ENCODE measurements at regions not wholly inside any gene's neighbourhood (a gene's known extent, or its start where the extent isn't known, plus 50 kb on each side); places are given as distances from the start of the nearest gene placed in this dataset.

DNA sequence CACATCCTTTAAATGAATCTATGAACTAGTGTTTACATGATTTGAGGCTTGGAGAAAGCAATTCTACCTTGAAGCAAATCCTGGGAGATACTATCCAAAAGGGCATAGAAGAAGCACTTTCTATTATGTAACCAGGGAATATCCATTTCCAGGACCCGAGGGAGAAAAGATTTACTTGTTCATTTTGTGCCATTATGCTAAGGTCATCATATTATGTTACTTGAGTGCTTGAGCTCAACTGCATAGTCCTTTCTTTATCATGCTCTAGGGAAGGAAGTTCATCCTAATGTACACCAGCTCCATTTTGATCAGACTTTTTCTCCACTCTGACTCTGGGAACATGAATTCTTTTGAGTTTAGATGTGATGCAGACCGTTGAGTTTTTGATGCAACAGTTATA is 188.6 kb upstream of the SNX7 start:
- no peaks in the 10 kb centered on the region for H3K4me1 ChIP-seq (ENCODE audit: control insufficient read depth, insufficient read depth, low read length)
- H3K4me3 ChIP-seq (ENCODE audit: low read length): no peak overlapping the region
- no peaks in the 10 kb centered on the region for H3K36me3 ChIP-seq (ENCODE audit: control insufficient read depth, insufficient read depth, low read length)
- H3K27me3 ChIP-seq (ENCODE audit: control insufficient read depth, insufficient read depth, low read length): no peaks in the 10 kb centered on the region
- H3K9ac ChIP-seq (ENCODE audit: low read length): no peak overlapping the region
- no peak overlapping the region for H3K27ac ChIP-seq (ENCODE audit: low read depth, low read length)

DNA sequence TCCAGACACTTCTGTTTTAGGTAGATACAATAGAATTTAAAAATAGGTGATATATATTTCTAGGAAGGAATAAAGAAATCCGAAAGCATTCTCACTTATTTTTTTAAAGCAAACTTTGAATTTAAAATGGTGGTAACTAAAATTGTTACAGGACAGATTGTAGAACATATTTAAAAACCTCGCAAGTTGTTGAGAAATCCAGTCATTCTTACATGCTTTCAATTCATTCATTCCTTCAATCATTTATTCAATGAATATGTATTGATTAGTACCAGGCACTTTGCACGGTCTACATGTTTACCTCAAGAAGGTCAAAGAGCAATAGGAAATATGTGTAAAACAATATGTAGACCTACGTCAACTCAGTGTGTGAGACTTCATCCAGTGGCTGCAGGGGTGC is 189.9 kb upstream of the SNX7 start:
- H3K9ac ChIP-seq (ENCODE audit: low read length): no peak overlapping the region
- H3K4me1 ChIP-seq (ENCODE audit: control insufficient read depth, insufficient read depth, low read length): no peaks in the 10 kb centered on the region
- no peaks in the 10 kb centered on the region for H3K27me3 ChIP-seq (ENCODE audit: control insufficient read depth, insufficient read depth, low read length)
- no peaks in the 10 kb centered on the region for H3K36me3 ChIP-seq (ENCODE audit: control insufficient read depth, insufficient read depth, low read length)
- H3K4me3 ChIP-seq (ENCODE audit: low read length): no peak overlapping the region
- no peak overlapping the region for H3K27ac ChIP-seq (ENCODE audit: low read depth, low read length)

GRCh38 chr1:98468111-98468717 is 193.3 kb upstream of the SNX7 start:
- no peaks in the 10 kb centered on the region for H3K4me1 ChIP-seq (ENCODE audit: control insufficient read depth, insufficient read depth, low read length)
- no peak overlapping the region for H3K27ac ChIP-seq (ENCODE audit: low read depth, low read length)
- H3K27me3 ChIP-seq (ENCODE audit: control insufficient read depth, insufficient read depth, low read length): no peaks in the 10 kb centered on the region
- H3K36me3 ChIP-seq (ENCODE audit: control insufficient read depth, insufficient read depth, low read length): no peaks in the 10 kb centered on the region
- no peak overlapping the region for H3K9ac ChIP-seq (ENCODE audit: low read length)
- no peak overlapping the region for H3K4me3 ChIP-seq (ENCODE audit: low read length)

GRCh38 chr1:98467586-98467985 is 193.9 kb upstream of the SNX7 start:
- H3K27ac ChIP-seq (ENCODE audit: low read depth, low read length): no peak overlapping the region
- H3K36me3 ChIP-seq (ENCODE audit: control insufficient read depth, insufficient read depth, low read length): no peaks in the 10 kb centered on the region
- H3K9ac ChIP-seq (ENCODE audit: low read length): no peak overlapping the region
- H3K4me3 ChIP-seq (ENCODE audit: low read length): no peak overlapping the region
- H3K4me1 ChIP-seq (ENCODE audit: control insufficient read depth, insufficient read depth, low read length): no peaks in the 10 kb centered on the region
- no peaks in the 10 kb centered on the region for H3K27me3 ChIP-seq (ENCODE audit: control insufficient read depth, insufficient read depth, low read length)

DNA sequence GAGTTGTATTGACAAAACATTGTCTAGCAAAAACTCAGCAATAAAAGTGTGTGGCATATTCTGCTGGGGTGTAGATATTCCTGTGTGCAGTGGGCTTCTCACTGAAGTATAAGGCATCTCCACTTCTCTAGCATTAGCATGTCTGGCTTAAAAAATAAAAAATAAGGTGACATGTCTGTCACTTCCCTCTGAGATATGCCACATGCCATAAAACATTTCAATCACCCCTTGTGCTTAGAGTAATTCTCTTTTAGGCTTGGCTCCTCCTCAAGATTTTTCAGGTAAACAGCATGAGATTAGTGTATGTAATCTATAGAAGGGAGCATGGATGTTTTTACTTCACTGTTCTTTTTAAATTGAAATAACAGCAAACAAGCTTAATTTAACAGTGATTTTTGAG is 194.4 kb upstream of the SNX7 start:
- Histone ChIP-seq H3K36me3 (ENCODE audit: control insufficient read depth, insufficient read depth, low read length) (no peaks in the 10 kb centered on the region), H3K27me3 (ENCODE audit: control insufficient read depth, insufficient read depth, low read length) (no peaks in the 10 kb centered on the region), H3K9ac (ENCODE audit: low read length) (no peak overlapping the region), H3K4me3 (ENCODE audit: low read length) (no peak overlapping the region), H3K4me1 (ENCODE audit: control insufficient read depth, insufficient read depth, low read length) (no peaks in the 10 kb centered on the region), H3K27ac (ENCODE audit: low read depth, low read length) (no peak overlapping the region)

DNA sequence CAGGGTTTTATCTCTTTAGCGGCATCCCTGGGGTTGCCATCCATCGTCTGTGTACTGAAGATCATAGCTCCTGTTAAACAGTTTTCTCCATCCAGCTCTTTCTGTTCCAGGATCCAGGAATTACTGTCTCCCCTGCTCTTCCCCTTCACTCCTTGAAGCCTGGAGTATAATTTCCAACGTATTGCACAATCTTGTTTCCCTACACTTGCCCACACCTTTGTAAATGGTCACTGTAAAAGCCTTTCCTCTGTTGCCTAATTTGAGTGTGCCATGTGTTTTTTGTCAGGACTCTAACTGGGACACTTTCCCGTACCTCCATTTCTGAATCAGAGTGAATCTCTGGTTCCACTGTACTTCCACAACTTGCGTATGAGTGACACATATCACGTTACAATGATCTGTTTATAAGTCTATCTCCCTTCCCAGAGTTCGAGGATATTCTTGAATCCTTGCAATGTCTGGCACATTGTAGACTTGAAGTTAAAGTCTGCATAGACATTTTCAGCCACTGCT is 199.6 kb upstream of the SNX7 start:
- H3K27ac ChIP-seq (ENCODE audit: low read depth, low read length): no peak overlapping the region
- no peaks in the 10 kb centered on the region for H3K4me1 ChIP-seq (ENCODE audit: control insufficient read depth, insufficient read depth, low read length)
- no peaks in the 10 kb centered on the region for H3K36me3 ChIP-seq (ENCODE audit: control insufficient read depth, insufficient read depth, low read length)
- no peak overlapping the region for H3K4me3 ChIP-seq (ENCODE audit: low read length)
- H3K27me3 ChIP-seq (ENCODE audit: control insufficient read depth, insufficient read depth, low read length): no peaks in the 10 kb centered on the region
- H3K9ac ChIP-seq (ENCODE audit: low read length): no peak overlapping the region

- Histone ChIP-seq H3K27me3 (ENCODE audit: control insufficient read depth, insufficient read depth, low read length) (no peaks in the 10 kb centered on the region), H3K9ac (ENCODE audit: low read length) (no peak overlapping the region), H3K36me3 (ENCODE audit: control insufficient read depth, insufficient read depth, low read length) (no peaks in the 10 kb centered on the region), H3K27ac (ENCODE audit: low read depth, low read length) (no peak overlapping the region), H3K4me3 (ENCODE audit: low read length) (no peak overlapping the region), H3K4me1 (ENCODE audit: control insufficient read depth, insufficient read depth, low read length) (no peaks in the 10 kb centered on the region)
Measured at GRCh38 chr1:98460136-98460535, 201.4 kb upstream of the SNX7 start.

GRCh38 chr1:98459486-98459870 is 202.0 kb upstream of the SNX7 start:
- H3K4me3 ChIP-seq (ENCODE audit: low read length): no peak overlapping the region
- H3K9ac ChIP-seq (ENCODE audit: low read length): no peak overlapping the region
- H3K4me1 ChIP-seq (ENCODE audit: control insufficient read depth, insufficient read depth, low read length): no peaks in the 10 kb centered on the region
- no peaks in the 10 kb centered on the region for H3K27me3 ChIP-seq (ENCODE audit: control insufficient read depth, insufficient read depth, low read length)
- no peak overlapping the region for H3K27ac ChIP-seq (ENCODE audit: low read depth, low read length)
- H3K36me3 ChIP-seq (ENCODE audit: control insufficient read depth, insufficient read depth, low read length): no peaks in the 10 kb centered on the region

- no peaks in the 10 kb centered on the region for H3K36me3 ChIP-seq (ENCODE audit: control insufficient read depth, insufficient read depth, low read length)
- no peaks in the 10 kb centered on the region for H3K27me3 ChIP-seq (ENCODE audit: control insufficient read depth, insufficient read depth, low read length)
- no peak overlapping the region for H3K4me3 ChIP-seq (ENCODE audit: low read length)
- H3K9ac ChIP-seq (ENCODE audit: low read length): no peak overlapping the region
- H3K4me1 ChIP-seq (ENCODE audit: control insufficient read depth, insufficient read depth, low read length): no peaks in the 10 kb centered on the region
- H3K27ac ChIP-seq (ENCODE audit: low read depth, low read length): no peak overlapping the region
Measured at GRCh38 chr1:98458511-98459485, 202.7 kb upstream of the SNX7 start.

DNA sequence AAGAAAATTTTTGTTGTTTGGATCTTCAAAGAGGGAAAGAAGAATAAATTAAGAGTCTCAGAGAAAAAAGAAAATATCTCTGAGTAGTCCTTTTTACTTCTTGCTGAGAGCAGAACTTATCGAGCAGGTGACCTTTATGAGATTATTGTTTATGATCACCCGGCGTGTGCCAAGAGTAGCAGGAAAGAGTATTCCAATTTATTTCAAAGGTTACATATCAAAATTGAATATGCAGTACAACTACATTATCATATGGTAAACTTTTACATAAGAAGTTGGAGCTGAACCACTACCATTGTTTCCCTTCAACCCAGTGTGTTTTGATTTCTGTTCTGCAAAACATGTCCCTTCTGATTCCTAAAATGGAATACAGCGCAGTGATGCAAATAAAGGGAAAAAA is 204.3 kb upstream of the SNX7 start:
- H3K9ac ChIP-seq (ENCODE audit: low read length): no peak overlapping the region
- no peaks in the 10 kb centered on the region for H3K4me1 ChIP-seq (ENCODE audit: control insufficient read depth, insufficient read depth, low read length)
- H3K27ac ChIP-seq (ENCODE audit: low read depth, low read length): no peak overlapping the region
- H3K4me3 ChIP-seq (ENCODE audit: low read length): no peak overlapping the region
- no peaks in the 10 kb centered on the region for H3K36me3 ChIP-seq (ENCODE audit: control insufficient read depth, insufficient read depth, low read length)
- no peaks in the 10 kb centered on the region for H3K27me3 ChIP-seq (ENCODE audit: control insufficient read depth, insufficient read depth, low read length)

GRCh38 chr1:98454666-98455065 is 206.9 kb upstream of the SNX7 start:
- H3K27ac ChIP-seq (ENCODE audit: low read depth, low read length): no peak overlapping the region
- H3K36me3 ChIP-seq (ENCODE audit: control insufficient read depth, insufficient read depth, low read length): no peaks in the 10 kb centered on the region
- H3K9ac ChIP-seq (ENCODE audit: low read length): no peak overlapping the region
- no peaks in the 10 kb centered on the region for H3K27me3 ChIP-seq (ENCODE audit: control insufficient read depth, insufficient read depth, low read length)
- H3K4me1 ChIP-seq (ENCODE audit: control insufficient read depth, insufficient read depth, low read length): no peaks in the 10 kb centered on the region
- no peak overlapping the region for H3K4me3 ChIP-seq (ENCODE audit: low read length)

DNA sequence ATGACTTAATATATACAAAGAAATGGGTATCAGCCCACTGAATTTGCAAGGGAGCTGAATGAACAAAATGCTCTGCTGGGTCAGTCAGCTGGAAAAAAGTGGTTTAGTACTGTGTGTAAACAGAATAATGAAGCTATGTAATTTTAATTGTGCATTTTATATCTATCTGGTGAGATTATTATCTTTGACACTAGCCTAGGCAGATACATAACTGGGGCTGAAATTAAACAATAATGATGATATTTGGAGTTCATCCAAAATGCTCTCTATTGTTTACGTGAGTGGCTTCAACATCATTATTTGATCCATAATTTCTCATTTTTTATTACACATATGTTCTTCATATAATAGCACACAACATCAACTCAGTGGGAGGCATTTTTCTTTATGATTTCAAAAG is 208.5 kb upstream of the SNX7 start:
- no peak overlapping the region for H3K27ac ChIP-seq (ENCODE audit: low read depth, low read length)
- no peaks in the 10 kb centered on the region for H3K4me1 ChIP-seq (ENCODE audit: control insufficient read depth, insufficient read depth, low read length)
- no peak overlapping the region for H3K9ac ChIP-seq (ENCODE audit: low read length)
- H3K36me3 ChIP-seq (ENCODE audit: control insufficient read depth, insufficient read depth, low read length): no peaks in the 10 kb centered on the region
- no peaks in the 10 kb centered on the region for H3K27me3 ChIP-seq (ENCODE audit: control insufficient read depth, insufficient read depth, low read length)
- no peak overlapping the region for H3K4me3 ChIP-seq (ENCODE audit: low read length)

DNA sequence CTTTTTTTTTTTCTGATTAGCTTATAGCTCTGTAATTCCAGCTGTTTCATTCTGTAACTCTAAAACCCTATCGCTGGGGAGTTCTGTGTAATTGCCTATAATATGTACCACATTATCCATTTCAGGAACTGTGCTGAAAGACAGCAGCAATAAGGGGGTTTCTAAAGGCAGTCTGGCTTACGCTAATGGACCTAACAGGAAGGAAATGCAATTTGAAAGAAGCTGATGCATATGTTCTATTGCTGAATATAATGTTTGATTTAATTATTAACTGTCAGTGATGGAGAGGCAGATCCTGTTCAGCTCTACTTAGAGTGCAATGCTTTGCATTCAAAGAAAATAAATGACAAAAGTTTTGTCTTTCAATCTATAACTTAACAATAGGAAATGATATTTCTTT is 209.4 kb upstream of the SNX7 start:
- Histone ChIP-seq H3K36me3 (ENCODE audit: control insufficient read depth, insufficient read depth, low read length) (no peaks in the 10 kb centered on the region), H3K4me1 (ENCODE audit: control insufficient read depth, insufficient read depth, low read length) (no peaks in the 10 kb centered on the region), H3K4me3 (ENCODE audit: low read length) (no peak overlapping the region), H3K27ac (ENCODE audit: low read depth, low read length) (no peak overlapping the region), H3K9ac (ENCODE audit: low read length) (no peak overlapping the region), H3K27me3 (ENCODE audit: control insufficient read depth, insufficient read depth, low read length) (no peaks in the 10 kb centered on the region)
